GM18499 (cell line): ENCODE measurements at regions not wholly inside any gene's neighbourhood (a gene's known extent, or its start where the extent isn't known, plus 50 kb on each side); places are given as distances from the start of the nearest gene placed in this dataset.

Experiments used
- ATAC-seq: cut with Tn5 transposase; IDR thresholded peaks from one replicate; pipeline ENCODE4 v1.9.1; 2021; ENCODE audit warnings: moderate number of reproducible peaks; ENCODE audit not compliant: insufficient read depth, unreplicated experiment

GRCh38 chr9:38315085-38315595 lies 77.4 kb upstream of the ALDH1B1 start:
- no peak for ATAC-seq

GRCh38 chr9:38313421-38313820 lies 79.1 kb upstream of the ALDH1B1 start:
- no peak for ATAC-seq

GRCh38 chr9:38312406-38312805 lies 80.1 kb upstream of the ALDH1B1 start:
- ATAC-seq = no peak

- ATAC-seq = no peak
These were observed 80.9 kb upstream of the ALDH1B1 start for GRCh38 chr9:38311382-38312270.

GRCh38 chr9:38309324-38310195 lies 82.9 kb upstream of the ALDH1B1 start:
- ATAC-seq = no peak

GRCh38 chr9:38308136-38308535 lies 84.4 kb upstream of the ALDH1B1 start:
- no peak for ATAC-seq

GRCh38 chr9:38306899-38307298 lies 85.6 kb upstream of the ALDH1B1 start:
- no peak for ATAC-seq

- no peak for ATAC-seq
These were observed 86.9 kb upstream of the ALDH1B1 start for GRCh38 chr9:38305582-38305981.

- no peak for ATAC-seq
These were observed 91.0 kb upstream of the ALDH1B1 start for GRCh38 chr9:38301376-38302106.

GRCh38 chr9:38299856-38300255 lies 92.6 kb upstream of the ALDH1B1 start:
- ATAC-seq = no peak

- ATAC-seq = no peak
These were observed 93.6 kb upstream of the ALDH1B1 start for GRCh38 chr9:38298904-38299303.

- no peak for ATAC-seq
These were observed 94.0 kb upstream of the ALDH1B1 start for GRCh38 chr9:38298503-38298902.

- no peak for ATAC-seq
These were observed 95.7 kb upstream of the ALDH1B1 start for GRCh38 chr9:38296807-38297206.

- no peak for ATAC-seq
These were observed 96.7 kb upstream of the ALDH1B1 start for GRCh38 chr9:38295764-38296163.

- no peak for ATAC-seq
These were observed 98.1 kb upstream of the ALDH1B1 start for GRCh38 chr9:38294220-38294960.

- ATAC-seq = no peak
These were observed 99.5 kb upstream of the ALDH1B1 start for GRCh38 chr9:38293022-38293421.

GRCh38 chr9:38292480-38292879 lies 100.0 kb upstream of the ALDH1B1 start:
- no peak for ATAC-seq

- no peak for ATAC-seq
These were observed 102.6 kb upstream of the ALDH1B1 start for GRCh38 chr9:38289866-38290245.

GRCh38 chr9:38289236-38289865 lies 103.2 kb upstream of the ALDH1B1 start:
- ATAC-seq = no peak
